ENCODE measurements at regions not wholly inside any gene's neighbourhood (a gene's known extent, or its start where the extent isn't known, plus 50 kb on each side); places are given as distances from the start of the nearest gene placed in this dataset.

DNA sequence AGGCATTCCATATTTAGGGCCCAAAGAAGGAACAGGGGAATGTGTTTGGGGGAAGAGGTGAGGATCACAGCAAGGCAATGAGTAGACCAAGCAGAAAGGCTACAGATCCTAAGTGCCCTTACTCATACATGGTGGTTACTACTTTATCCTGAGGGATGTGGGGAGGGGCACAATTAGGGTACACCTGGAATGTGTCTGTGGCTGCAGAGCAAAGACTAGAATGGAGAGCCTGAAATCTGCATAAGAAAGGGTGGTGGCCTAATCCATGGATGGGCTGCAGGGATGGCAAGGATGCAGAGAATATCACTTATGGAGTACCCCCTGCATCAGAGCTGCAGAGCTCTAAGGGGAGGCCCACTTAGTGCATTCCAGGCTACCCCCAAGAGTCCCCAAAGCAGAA is 352.6 kb upstream of the TRPC7 start:
- TF ChIP-seq POLR2A (IDR thresholded peaks at IDR 0.05; ENCODE audit: low read depth, low read length) (no peak), POLR2AphosphoS5 (IDR thresholded peaks at IDR 0.05; ENCODE audit: low read depth, low read length) (no peak), SPI1 (IDR thresholded peaks at IDR 0.05; ENCODE audit: low read depth, low read length) (no peak), PAX5 (IDR thresholded peaks at IDR 0.05; ENCODE audit: insufficient read depth, low read length, severe bottlenecking) (no peak), POU2F2 (IDR thresholded peaks at IDR 0.05; ENCODE audit: low read depth, low read length) (no peak)

Data from GM12891 (cell line).